WTC11 (cell line): ENCODE measurements at regions not wholly inside any gene's neighbourhood (a gene's known extent, or its start where the extent isn't known, plus 50 kb on each side); places are given as distances from the start of the nearest gene placed in this dataset.

Source experiments
- ATF6 ChIP-seq: sonication (generic); formaldehyde crosslinking; IDR thresholded peaks from 2 replicates; pipeline ENCODE4 v1.8.1; 2023; ENCODE audit warnings: mild to moderate bottlenecking, missing genetic modification reagents
- CTCF ChIP-seq: fragments of 200-600 bp; IDR thresholded peaks from 2 replicates; pipeline ENCODE4 v1.8.0; 2022; ENCODE audit warnings: antibody characterized with exemption
- FOXK1 ChIP-seq: sonication (generic); formaldehyde crosslinking; IDR thresholded peaks from 2 replicates; pipeline ENCODE4 v1.8.0; 2022; ENCODE audit warnings: mild to moderate bottlenecking, moderate library complexity, missing genetic modification reagents
- IRF2 ChIP-seq: sonication (generic); formaldehyde crosslinking; IDR thresholded peaks from 2 replicates; pipeline ENCODE4 v1.8.0; 2022; ENCODE audit warnings: low read depth, missing genetic modification reagents, borderline replicate concordance
- NFYB ChIP-seq: sonication (generic); formaldehyde crosslinking; conservative IDR thresholded peaks from 2 replicates; pipeline ENCODE4 v1.8.0; 2022; ENCODE audit warnings: low read depth, missing genetic modification reagents
- NR2C2 ChIP-seq: sonication (generic); formaldehyde crosslinking; IDR thresholded peaks from 2 replicates; pipeline ENCODE4 v1.8.0; 2022; ENCODE audit warnings: mild to moderate bottlenecking, missing genetic modification reagents
- PREB ChIP-seq: sonication (generic); formaldehyde crosslinking; IDR thresholded peaks from 2 replicates; pipeline ENCODE4 v1.8.1; 2022; ENCODE audit warnings: mild to moderate bottlenecking, missing genetic modification reagents, moderate library complexity, borderline replicate concordance
- ZBTB21 ChIP-seq: sonication (generic); formaldehyde crosslinking; IDR thresholded peaks from 2 replicates; pipeline ENCODE4 v1.8.1; 2023; ENCODE audit warnings: mild to moderate bottlenecking, missing genetic modification reagents, borderline replicate concordance
- TF ChIP-seq, protein P1 (sequence below): sonication (generic); formaldehyde crosslinking; IDR thresholded peaks from 2 replicates; pipeline ENCODE4 v1.8.1; 2023; ENCODE audit warnings: mild to moderate bottlenecking, missing genetic modification reagents, moderate library complexity

GRCh38 chr12:54796991-54797390 is 57.3 kb upstream of the MUCL1 start:
- TF ChIP-seq CTCF (no peak), FOXK1 (CRISPR knock-in tag) (no peak), IRF2 (no peak), PREB (CRISPR knock-in tag) (no peak), NR2C2 (CRISPR knock-in tag) (no peak), ATF6 (CRISPR knock-in tag) (no peak), ZBTB21 (CRISPR knock-in tag) (no peak), NFYB (CRISPR knock-in tag) (no peak)
- TF ChIP-seq, protein P1, sequence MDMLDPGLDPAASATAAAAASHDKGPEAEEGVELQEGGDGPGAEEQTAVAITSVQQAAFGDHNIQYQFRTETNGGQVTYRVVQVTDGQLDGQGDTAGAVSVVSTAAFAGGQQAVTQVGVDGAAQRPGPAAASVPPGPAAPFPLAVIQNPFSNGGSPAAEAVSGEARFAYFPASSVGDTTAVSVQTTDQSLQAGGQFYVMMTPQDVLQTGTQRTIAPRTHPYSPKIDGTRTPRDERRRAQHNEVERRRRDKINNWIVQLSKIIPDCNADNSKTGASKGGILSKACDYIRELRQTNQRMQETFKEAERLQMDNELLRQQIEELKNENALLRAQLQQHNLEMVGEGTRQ (CRISPR knock-in tag) = no peak
